ENCODE measurements at regions not wholly inside any gene's neighbourhood (a gene's known extent, or its start where the extent isn't known, plus 50 kb on each side); places are given as distances from the start of the nearest gene placed in this dataset.

DNA sequence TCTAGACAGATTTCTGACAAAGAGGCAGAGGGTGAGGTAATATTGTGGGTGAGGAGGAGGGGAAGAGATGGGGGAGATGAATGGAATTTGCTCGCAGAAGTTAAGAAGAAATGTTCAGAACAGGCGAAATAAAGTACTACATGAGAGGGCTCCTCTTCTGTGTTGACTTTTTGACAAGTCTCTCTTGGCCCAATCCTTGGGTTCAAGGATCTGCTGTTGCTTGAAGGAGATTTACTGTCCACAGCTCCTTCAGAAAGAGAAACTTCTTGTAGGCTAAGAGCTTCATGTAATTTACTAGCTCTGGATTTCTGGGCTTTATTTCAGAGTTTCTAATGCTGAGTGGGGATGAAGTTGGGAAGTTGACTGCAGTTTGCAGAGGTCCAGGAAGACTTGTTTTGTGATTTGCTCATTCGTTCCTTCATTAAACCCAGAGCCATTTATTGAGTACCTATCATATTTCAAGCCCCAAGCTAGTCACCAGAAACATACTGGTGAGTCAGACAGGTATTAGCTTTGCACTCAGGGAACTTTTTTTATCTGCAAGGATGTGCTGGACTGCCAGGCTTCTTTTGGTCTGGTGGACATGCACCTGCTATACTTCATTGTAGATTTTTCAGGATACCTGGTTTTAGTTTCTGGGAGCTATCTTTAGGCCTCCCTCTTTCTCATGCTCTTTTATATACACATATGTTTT lies 402.9 kb upstream of the CLINT1 start:
- 65 to 67% methylated on average over 3 of the region's 3 CpGs for WGBS, 2 donors
- Histone ChIP-seq H3K27ac (no peak overlapping the region), H3K27me3 (no peaks in the 10 kb centered on the region), H3K4me3 (no peak overlapping the region), H3K36me3 (no peaks in the 10 kb centered on the region), H3K9me3 (no peaks in the 10 kb centered on the region), H3K4me1 (no peaks in the 10 kb centered on the region)
- TF ChIP-seq, protein P1, sequence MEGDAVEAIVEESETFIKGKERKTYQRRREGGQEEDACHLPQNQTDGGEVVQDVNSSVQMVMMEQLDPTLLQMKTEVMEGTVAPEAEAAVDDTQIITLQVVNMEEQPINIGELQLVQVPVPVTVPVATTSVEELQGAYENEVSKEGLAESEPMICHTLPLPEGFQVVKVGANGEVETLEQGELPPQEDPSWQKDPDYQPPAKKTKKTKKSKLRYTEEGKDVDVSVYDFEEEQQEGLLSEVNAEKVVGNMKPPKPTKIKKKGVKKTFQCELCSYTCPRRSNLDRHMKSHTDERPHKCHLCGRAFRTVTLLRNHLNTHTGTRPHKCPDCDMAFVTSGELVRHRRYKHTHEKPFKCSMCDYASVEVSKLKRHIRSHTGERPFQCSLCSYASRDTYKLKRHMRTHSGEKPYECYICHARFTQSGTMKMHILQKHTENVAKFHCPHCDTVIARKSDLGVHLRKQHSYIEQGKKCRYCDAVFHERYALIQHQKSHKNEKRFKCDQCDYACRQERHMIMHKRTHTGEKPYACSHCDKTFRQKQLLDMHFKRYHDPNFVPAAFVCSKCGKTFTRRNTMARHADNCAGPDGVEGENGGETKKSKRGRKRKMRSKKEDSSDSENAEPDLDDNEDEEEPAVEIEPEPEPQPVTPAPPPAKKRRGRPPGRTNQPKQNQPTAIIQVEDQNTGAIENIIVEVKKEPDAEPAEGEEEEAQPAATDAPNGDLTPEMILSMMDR (IDR thresholded peaks at IDR 0.05), result no peak
- no peak for TF ChIP-seq POLR2A (IDR thresholded peaks at IDR 0.05)
- DNase-seq, result no peak
- intact Hi-C loops (cut with DNase I), result no loop called here

DNA sequence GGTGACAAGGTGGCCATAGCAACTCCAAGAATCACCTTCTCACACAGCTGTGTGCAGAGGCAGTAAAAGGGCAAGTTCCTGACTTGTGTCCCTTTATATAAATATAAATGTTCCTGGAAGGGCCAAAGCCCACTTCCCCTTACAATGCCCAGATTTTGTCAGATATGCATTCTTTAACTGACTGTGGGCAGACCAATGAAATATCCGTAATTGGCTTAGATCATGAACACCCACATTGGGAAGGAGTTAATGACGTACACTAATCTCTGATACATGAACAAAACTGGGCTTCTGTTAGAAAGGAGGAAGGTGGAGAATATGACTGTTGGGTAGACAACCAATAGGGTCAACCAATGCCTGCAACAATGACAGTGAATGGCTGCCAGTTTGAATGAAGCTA lies 397.2 kb upstream of the CLINT1 start:
- H3K4me3 ChIP-seq, result no peak overlapping the region
- H3K36me3 ChIP-seq, result no peaks in the 10 kb centered on the region
- H3K27me3 ChIP-seq, result no peaks in the 10 kb centered on the region
- DNase-seq, result no peak
- WGBS, 2 donors, result 85 to 89% methylated on average over 2 of the region's 2 CpGs
- intact Hi-C loops (cut with DNase I), result no loop called here
- TF ChIP-seq POLR2A (IDR thresholded peaks at IDR 0.05), result no peak
- TF ChIP-seq, protein P1 (IDR thresholded peaks at IDR 0.05), result no peak
- no peaks in the 10 kb centered on the region for H3K4me1 ChIP-seq
- H3K9me3 ChIP-seq, result no peaks in the 10 kb centered on the region
- H3K27ac ChIP-seq, result no peak overlapping the region

DNA sequence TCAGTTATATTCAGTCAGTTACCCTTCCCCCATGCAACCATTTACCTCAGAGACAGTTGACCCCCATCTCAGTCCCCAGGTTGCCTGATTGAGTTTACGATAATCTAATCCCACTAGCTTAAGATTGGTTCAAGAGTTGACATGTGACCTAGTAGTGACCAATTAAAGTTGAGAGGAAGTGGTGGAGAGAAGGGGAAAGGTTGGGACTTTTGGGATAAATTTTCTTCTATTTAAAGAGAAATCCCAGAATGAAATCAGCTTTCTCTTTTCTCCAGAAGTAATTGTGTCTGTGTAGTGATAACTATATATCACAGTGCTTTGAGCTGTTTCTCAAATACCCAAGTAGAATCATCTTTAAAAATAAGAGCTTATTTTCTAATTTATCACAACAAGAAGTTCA lies 396.7 kb upstream of the CLINT1 start:
- Histone ChIP-seq H3K36me3 (no peaks in the 10 kb centered on the region), H3K9me3 (no peaks in the 10 kb centered on the region), H3K4me3 (no peak overlapping the region), H3K4me1 (no peaks in the 10 kb centered on the region), H3K27me3 (no peaks in the 10 kb centered on the region), H3K27ac (no peak overlapping the region)
- no peak for TF ChIP-seq POLR2A (IDR thresholded peaks at IDR 0.05)
- TF ChIP-seq, protein P1 (IDR thresholded peaks at IDR 0.05), result no peak
- 100% methylated on average over 1 of the region's 1 CpG for WGBS, 2 donors
- DNase-seq, result no peak
- intact Hi-C loops (cut with DNase I), result no loop called here

DNA sequence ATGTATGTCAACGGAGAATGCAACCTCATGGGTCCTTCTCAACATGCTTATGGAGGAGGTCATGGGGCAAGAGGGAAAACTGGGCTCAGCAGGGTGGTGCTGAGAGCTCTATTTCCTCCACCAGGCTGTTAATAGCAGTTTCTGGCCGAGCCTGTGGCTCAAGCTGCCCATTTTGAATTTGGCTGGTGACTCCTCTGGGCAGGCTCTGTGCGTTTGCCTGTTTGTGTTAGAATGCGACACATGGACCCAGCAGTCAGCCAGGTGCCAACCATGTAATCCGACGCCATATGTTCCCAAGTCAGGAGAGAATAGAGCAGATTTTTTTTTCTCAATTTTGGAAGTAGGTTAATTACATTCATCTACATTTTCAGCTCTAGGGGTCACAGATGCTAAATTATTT lies 387.7 kb upstream of the CLINT1 start:
- no peaks in the 10 kb centered on the region for H3K27me3 ChIP-seq
- H3K9me3 ChIP-seq, result no peaks in the 10 kb centered on the region
- intact Hi-C loops (cut with DNase I), result no loop called here

DNA sequence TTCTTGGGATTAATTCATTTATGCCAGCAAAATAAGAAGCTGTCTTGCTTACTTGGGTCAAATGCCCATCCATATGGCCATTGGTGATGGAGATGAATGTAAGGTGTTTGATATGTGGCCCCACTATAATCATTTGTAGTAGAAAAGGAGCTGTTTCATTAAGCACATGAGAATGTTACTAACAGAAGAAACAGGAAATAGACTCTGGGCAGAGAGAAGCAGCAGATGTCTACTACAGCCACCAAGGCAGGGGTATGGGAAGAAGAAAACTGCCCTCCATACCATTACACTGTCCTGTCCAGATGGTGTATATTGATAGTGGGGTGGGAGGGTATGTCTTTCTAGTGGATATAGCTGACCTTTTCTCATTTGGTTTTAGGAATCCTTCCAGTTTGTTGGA lies 386.6 kb upstream of the CLINT1 start:
- Histone ChIP-seq H3K4me1 (no peaks in the 10 kb centered on the region), H3K9me3 (no peaks in the 10 kb centered on the region), H3K27ac (no peak overlapping the region), H3K4me3 (no peak overlapping the region), H3K36me3 (no peaks in the 10 kb centered on the region), H3K27me3 (no peaks in the 10 kb centered on the region)
- intact Hi-C loops (cut with DNase I), result no loop called here
- TF ChIP-seq, protein P1 (IDR thresholded peaks at IDR 0.05), result no peak
- no peak for TF ChIP-seq POLR2A (IDR thresholded peaks at IDR 0.05)
- DNase-seq, result no peak

More for the DNA sequence above, 387.7 kb upstream of the CLINT1 start:
- WGBS, 2 donors, result 53 to 66% methylated on average over 6 of the region's 6 CpGs
- no peak for DNase-seq
- TF ChIP-seq, protein P1 (IDR thresholded peaks at IDR 0.05), result no peak
- no peak for TF ChIP-seq POLR2A (IDR thresholded peaks at IDR 0.05)
- H3K36me3 ChIP-seq, result no peaks in the 10 kb centered on the region
- no peaks in the 10 kb centered on the region for H3K4me1 ChIP-seq
- H3K4me3 ChIP-seq, result no peak overlapping the region
- H3K27ac ChIP-seq, result no peak overlapping the region
